ENCODE measurements at regions not wholly inside any gene's neighbourhood (a gene's known extent, or its start where the extent isn't known, plus 50 kb on each side); places are given as distances from the start of the nearest gene placed in this dataset.

- H3K36me3 ChIP-seq (ENCODE audit: control insufficient read depth, insufficient read depth, low read length), result no peaks in the 10 kb centered on the region
- H3K4me1 ChIP-seq (ENCODE audit: control insufficient read depth, insufficient read depth, low read length), result no peaks in the 10 kb centered on the region
- no peaks in the 10 kb centered on the region for H3K27me3 ChIP-seq (ENCODE audit: control insufficient read depth, insufficient read depth, low read length)
- no peak overlapping the region for H3K4me3 ChIP-seq (ENCODE audit: low read length)
- WGBS (ENCODE audit: insufficient coverage, low lambda C conversion rate), result 86% methylated on average over 1 of the region's 2 CpGs
- no peaks in the 10 kb centered on the region for H3K9me3 ChIP-seq (ENCODE audit: control insufficient read depth, low read depth, low read length)
- no peak for DNase-seq
- no peak overlapping the region for H3K27ac ChIP-seq (ENCODE audit: low read length)
Measured at GRCh38 chr3:55297245-55297644, 189.9 kb downstream of the WNT5A start.

DNA sequence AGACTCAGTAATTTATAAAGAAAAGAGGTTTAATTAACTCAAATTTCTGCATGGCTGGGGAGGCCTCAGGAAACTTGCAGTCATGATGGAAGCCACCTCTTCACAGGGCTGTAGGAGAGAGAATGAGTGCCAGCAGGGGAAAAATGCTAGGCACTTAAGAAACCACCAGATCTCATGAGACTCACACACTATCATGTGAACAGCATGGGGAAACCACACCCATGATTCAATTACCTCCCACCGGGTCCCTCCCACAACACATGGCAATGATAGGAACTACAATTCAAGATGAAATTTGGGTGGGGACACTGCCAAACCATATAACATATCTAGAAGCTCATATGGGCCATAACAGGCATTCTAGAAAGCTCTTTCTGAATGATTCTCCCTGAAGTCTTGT lies 190.3 kb downstream of the WNT5A start:
- H3K9me3 ChIP-seq (ENCODE audit: control insufficient read depth, low read depth, low read length), result no peaks in the 10 kb centered on the region
- DNase-seq, result no peak
- H3K4me1 ChIP-seq (ENCODE audit: control insufficient read depth, insufficient read depth, low read length), result no peaks in the 10 kb centered on the region
- WGBS (ENCODE audit: insufficient coverage, low lambda C conversion rate), result no CpG with 5 or more reads among the region's 1 CpG
- H3K27me3 ChIP-seq (ENCODE audit: control insufficient read depth, insufficient read depth, low read length), result no peaks in the 10 kb centered on the region
- no peaks in the 10 kb centered on the region for H3K36me3 ChIP-seq (ENCODE audit: control insufficient read depth, insufficient read depth, low read length)
- H3K27ac ChIP-seq (ENCODE audit: low read length), result no peak overlapping the region
- no peak overlapping the region for H3K4me3 ChIP-seq (ENCODE audit: low read length)

DNA sequence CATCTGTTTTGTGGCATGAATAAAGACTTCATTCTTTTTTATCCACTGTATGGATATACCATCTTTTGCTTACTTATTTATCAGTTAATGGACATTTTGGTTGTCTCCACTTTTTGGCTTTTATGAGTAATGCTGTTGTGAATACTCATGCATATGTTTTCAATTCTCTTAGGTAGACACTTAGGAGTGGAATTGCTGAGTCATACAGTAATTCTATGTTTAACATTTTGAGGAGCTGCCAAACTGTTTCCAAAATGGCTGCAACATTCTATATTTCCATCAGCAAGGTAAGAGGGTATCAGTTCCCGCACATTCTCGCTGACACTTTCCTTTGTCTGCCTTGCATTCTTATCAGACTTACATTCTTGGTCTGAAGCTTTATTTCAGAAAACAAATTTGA lies 191.1 kb downstream of the WNT5A start:
- WGBS (ENCODE audit: insufficient coverage, low lambda C conversion rate), result no CpG with 5 or more reads among the region's 2 CpGs
- no peak overlapping the region for H3K27ac ChIP-seq (ENCODE audit: low read length)
- H3K27me3 ChIP-seq (ENCODE audit: control insufficient read depth, insufficient read depth, low read length), result peaks cover 4% of the 10 kb centered on the region
- H3K4me1 ChIP-seq (ENCODE audit: control insufficient read depth, insufficient read depth, low read length), result no peaks in the 10 kb centered on the region
- no peaks in the 10 kb centered on the region for H3K36me3 ChIP-seq (ENCODE audit: control insufficient read depth, insufficient read depth, low read length)
- DNase-seq, result no peak
- H3K4me3 ChIP-seq (ENCODE audit: low read length), result no peak overlapping the region
- no peaks in the 10 kb centered on the region for H3K9me3 ChIP-seq (ENCODE audit: control insufficient read depth, low read depth, low read length)

- Histone ChIP-seq H3K9me3 (ENCODE audit: control insufficient read depth, low read depth, low read length) (no peaks in the 10 kb centered on the region), H3K36me3 (ENCODE audit: control insufficient read depth, insufficient read depth, low read length) (no peaks in the 10 kb centered on the region), H3K27me3 (ENCODE audit: control insufficient read depth, insufficient read depth, low read length) (peaks cover 4% of the 10 kb centered on the region), H3K4me3 (ENCODE audit: low read length) (no peak overlapping the region), H3K27ac (ENCODE audit: low read length) (no peak overlapping the region), H3K4me1 (ENCODE audit: control insufficient read depth, insufficient read depth, low read length) (no peaks in the 10 kb centered on the region)
- no CpG with 5 or more reads among the region's 2 CpGs for WGBS (ENCODE audit: insufficient coverage, low lambda C conversion rate)
- no peak for DNase-seq
Measured at GRCh38 chr3:55294557-55294956, 192.5 kb downstream of the WNT5A start.

- H3K27me3 ChIP-seq (ENCODE audit: control insufficient read depth, insufficient read depth, low read length), result peaks cover 4% of the 10 kb centered on the region
Measured at GRCh38 chr3:55292360-55292759, 194.7 kb downstream of the WNT5A start.

GRCh38 chr3:55288657-55289056 lies 198.4 kb downstream of the WNT5A start:
- DNase-seq, result no peak
- H3K27ac ChIP-seq (ENCODE audit: low read length), result no peak overlapping the region
- H3K9me3 ChIP-seq (ENCODE audit: control insufficient read depth, low read depth, low read length), result no peaks in the 10 kb centered on the region
- no peaks in the 10 kb centered on the region for H3K36me3 ChIP-seq (ENCODE audit: control insufficient read depth, insufficient read depth, low read length)
- peaks cover 4% of the 10 kb centered on the region for H3K27me3 ChIP-seq (ENCODE audit: control insufficient read depth, insufficient read depth, low read length)
- H3K4me1 ChIP-seq (ENCODE audit: control insufficient read depth, insufficient read depth, low read length), result no peaks in the 10 kb centered on the region
- no peak overlapping the region for H3K4me3 ChIP-seq (ENCODE audit: low read length)

More at GRCh38 chr3:55292360-55292759, 194.7 kb downstream of the WNT5A start:
- no peak for DNase-seq
- Histone ChIP-seq H3K27ac (ENCODE audit: low read length) (no peak overlapping the region), H3K36me3 (ENCODE audit: control insufficient read depth, insufficient read depth, low read length) (no peaks in the 10 kb centered on the region), H3K9me3 (ENCODE audit: control insufficient read depth, low read depth, low read length) (no peaks in the 10 kb centered on the region), H3K4me1 (ENCODE audit: control insufficient read depth, insufficient read depth, low read length) (no peaks in the 10 kb centered on the region), H3K4me3 (ENCODE audit: low read length) (no peak overlapping the region)
- no CpG with 5 or more reads among the region's 9 CpGs for WGBS (ENCODE audit: insufficient coverage, low lambda C conversion rate)

DNA sequence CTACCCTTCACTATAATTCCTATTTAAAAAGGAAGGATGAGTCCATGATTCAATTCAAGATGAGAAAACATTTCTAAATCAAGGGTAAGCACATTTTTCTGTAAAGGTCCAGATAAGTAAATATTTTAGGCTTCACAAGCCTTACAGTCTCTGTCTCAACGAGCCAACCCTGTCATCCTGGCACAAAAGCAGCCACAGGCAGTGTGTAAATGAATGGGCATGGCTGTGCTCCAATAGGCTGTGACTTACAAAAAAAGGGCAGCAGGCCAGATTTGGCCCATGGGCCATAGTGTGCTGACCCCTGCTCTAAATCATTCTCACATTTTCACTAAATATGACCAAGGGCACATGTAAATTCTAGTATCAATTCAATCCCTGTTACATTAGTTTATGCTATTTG lies 200.4 kb downstream of the WNT5A start:
- no peaks in the 10 kb centered on the region for H3K36me3 ChIP-seq (ENCODE audit: control insufficient read depth, insufficient read depth, low read length)
- no CpG with 5 or more reads among the region's 1 CpG for WGBS (ENCODE audit: insufficient coverage, low lambda C conversion rate)
- H3K4me1 ChIP-seq (ENCODE audit: control insufficient read depth, insufficient read depth, low read length), result no peaks in the 10 kb centered on the region
- H3K9me3 ChIP-seq (ENCODE audit: control insufficient read depth, low read depth, low read length), result no peaks in the 10 kb centered on the region
- peaks cover 3% of the 10 kb centered on the region for H3K27me3 ChIP-seq (ENCODE audit: control insufficient read depth, insufficient read depth, low read length)
- no peak overlapping the region for H3K4me3 ChIP-seq (ENCODE audit: low read length)
- DNase-seq, result no peak
- H3K27ac ChIP-seq (ENCODE audit: low read length), result no peak overlapping the region

DNA sequence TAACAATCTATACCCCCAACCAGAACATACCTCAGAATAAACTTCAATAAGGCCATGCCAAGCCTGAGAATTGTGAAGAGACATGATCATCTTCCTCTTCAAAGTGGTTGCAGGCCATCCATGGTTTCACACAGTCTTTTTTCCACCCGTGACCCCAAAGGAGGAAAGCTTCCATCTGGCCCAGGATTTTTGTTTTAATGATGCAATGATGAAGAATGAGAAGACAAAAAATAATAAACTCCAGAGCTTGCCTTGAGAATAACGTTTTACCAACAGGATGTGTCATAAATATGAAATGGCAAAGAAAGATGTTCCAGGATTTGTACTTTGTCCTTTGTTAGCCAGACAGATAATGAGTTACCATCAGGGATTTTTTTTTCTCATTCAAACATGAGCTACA lies 201.9 kb downstream of the WNT5A start:
- 70% methylated on average over 1 of the region's 2 CpGs for WGBS (ENCODE audit: insufficient coverage, low lambda C conversion rate)
- no peaks in the 10 kb centered on the region for H3K9me3 ChIP-seq (ENCODE audit: control insufficient read depth, low read depth, low read length)
- H3K27me3 ChIP-seq (ENCODE audit: control insufficient read depth, insufficient read depth, low read length), result no peaks in the 10 kb centered on the region
- H3K36me3 ChIP-seq (ENCODE audit: control insufficient read depth, insufficient read depth, low read length), result no peaks in the 10 kb centered on the region
- no peak overlapping the region for H3K27ac ChIP-seq (ENCODE audit: low read length)
- DNase-seq, result no peak
- no peak overlapping the region for H3K4me3 ChIP-seq (ENCODE audit: low read length)
- no peaks in the 10 kb centered on the region for H3K4me1 ChIP-seq (ENCODE audit: control insufficient read depth, insufficient read depth, low read length)

GRCh38 chr3:55283441-55283925 lies 203.6 kb downstream of the WNT5A start:
- DNase-seq, result no peak
- no peak overlapping the region for H3K4me3 ChIP-seq (ENCODE audit: low read length)
- WGBS (ENCODE audit: insufficient coverage, low lambda C conversion rate), result no CpG with 5 or more reads among the region's 2 CpGs
- H3K9me3 ChIP-seq (ENCODE audit: control insufficient read depth, low read depth, low read length), result no peaks in the 10 kb centered on the region
- H3K27me3 ChIP-seq (ENCODE audit: control insufficient read depth, insufficient read depth, low read length), result no peaks in the 10 kb centered on the region
- H3K4me1 ChIP-seq (ENCODE audit: control insufficient read depth, insufficient read depth, low read length), result no peaks in the 10 kb centered on the region
- no peak overlapping the region for H3K27ac ChIP-seq (ENCODE audit: low read length)
- H3K36me3 ChIP-seq (ENCODE audit: control insufficient read depth, insufficient read depth, low read length), result no peaks in the 10 kb centered on the region

- no peak for DNase-seq
- no peaks in the 10 kb centered on the region for H3K4me1 ChIP-seq (ENCODE audit: control insufficient read depth, insufficient read depth, low read length)
- no peaks in the 10 kb centered on the region for H3K9me3 ChIP-seq (ENCODE audit: control insufficient read depth, low read depth, low read length)
- no peaks in the 10 kb centered on the region for H3K27me3 ChIP-seq (ENCODE audit: control insufficient read depth, insufficient read depth, low read length)
- H3K4me3 ChIP-seq (ENCODE audit: low read length), result no peak overlapping the region
- H3K27ac ChIP-seq (ENCODE audit: low read length), result no peak overlapping the region
- H3K36me3 ChIP-seq (ENCODE audit: control insufficient read depth, insufficient read depth, low read length), result no peaks in the 10 kb centered on the region
- WGBS (ENCODE audit: insufficient coverage, low lambda C conversion rate), result 89% methylated on average over 3 of the region's 4 CpGs
Measured at GRCh38 chr3:55282994-55283393, 204.1 kb downstream of the WNT5A start.

- no peak for DNase-seq
- peaks cover 5% of the 10 kb centered on the region for H3K27me3 ChIP-seq (ENCODE audit: control insufficient read depth, insufficient read depth, low read length)
- no peaks in the 10 kb centered on the region for H3K4me1 ChIP-seq (ENCODE audit: control insufficient read depth, insufficient read depth, low read length)
- H3K4me3 ChIP-seq (ENCODE audit: low read length), result no peak overlapping the region
- 50% methylated on average over 1 of the region's 2 CpGs for whole genome bisulfite sequencing (ENCODE audit: insufficient coverage, low lambda C conversion rate)
- H3K9me3 ChIP-seq (ENCODE audit: control insufficient read depth, low read depth, low read length), result no peaks in the 10 kb centered on the region
- H3K36me3 ChIP-seq (ENCODE audit: control insufficient read depth, insufficient read depth, low read length), result no peaks in the 10 kb centered on the region
- H3K27ac ChIP-seq (ENCODE audit: low read length), result no peak overlapping the region
Measured at GRCh38 chr3:55272031-55272645, 215.0 kb downstream of the WNT5A start.
